ENCODE measurements at regions not wholly inside any gene's neighbourhood (a gene's known extent, or its start where the extent isn't known, plus 50 kb on each side); places are given as distances from the start of the nearest gene placed in this dataset.

DNA sequence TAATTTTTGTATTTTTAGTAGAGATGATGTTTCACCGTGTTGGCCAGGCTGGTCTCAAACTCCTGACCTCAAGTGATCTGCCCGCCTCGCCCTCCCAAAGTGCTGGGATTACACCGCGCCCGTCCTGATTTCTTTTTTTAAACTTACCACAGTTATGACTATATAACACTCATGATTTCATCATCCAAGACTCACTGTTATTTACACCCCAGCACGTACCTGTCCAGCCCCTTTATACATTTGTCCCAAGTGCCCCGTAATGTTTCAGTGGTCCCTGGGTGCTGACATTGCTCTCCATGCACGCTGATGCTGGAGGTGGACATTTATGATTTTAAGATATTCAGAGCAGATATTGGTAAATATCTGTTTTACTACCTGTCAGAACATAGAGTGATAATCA is 219.9 kb upstream of the GMDS start:
- DNase-seq (ENCODE audit: low spot score) = no peak

- no peak for DNase-seq (ENCODE audit: low spot score)
Measured at GRCh38 chr6:2464641-2465040, 219.2 kb upstream of the GMDS start.

- no peak for DNase-seq (ENCODE audit: low spot score)
Measured at GRCh38 chr6:2462831-2463230, 217.4 kb upstream of the GMDS start.

- no peak for DNase-seq (ENCODE audit: low spot score)
Measured at GRCh38 chr6:2460216-2460745, 214.9 kb upstream of the GMDS start.

GRCh38 chr6:2454180-2454579 is 208.8 kb upstream of the GMDS start:
- no peak for DNase-seq (ENCODE audit: low spot score)

DNA sequence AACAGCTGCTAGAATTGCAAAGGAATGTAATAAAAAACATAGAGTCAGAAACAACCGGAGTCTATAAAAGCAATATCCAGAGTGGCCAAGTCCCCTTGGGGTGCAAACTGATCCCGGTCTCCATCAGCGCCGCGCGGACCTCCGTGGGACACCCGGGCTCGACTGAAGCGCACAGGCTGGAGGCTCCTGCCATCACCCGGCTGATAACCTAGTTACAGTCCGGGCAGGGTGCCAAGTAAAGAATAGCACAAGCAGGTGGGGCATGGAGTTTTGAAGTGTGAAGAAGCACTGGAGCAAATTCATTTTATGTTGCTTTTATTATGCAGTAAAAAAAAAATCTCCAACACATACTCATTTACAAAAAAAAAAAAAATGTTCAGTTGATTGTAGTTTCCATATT is 205.1 kb upstream of the GMDS start:
- DNase-seq (ENCODE audit: low spot score) = no peak

- no peak for DNase-seq (ENCODE audit: low spot score)
Measured at GRCh38 chr6:2449572-2449940, 204.2 kb upstream of the GMDS start.

- DNase-seq (ENCODE audit: low spot score) = no peak
Measured at GRCh38 chr6:2448826-2449571, 203.6 kb upstream of the GMDS start.

DNA sequence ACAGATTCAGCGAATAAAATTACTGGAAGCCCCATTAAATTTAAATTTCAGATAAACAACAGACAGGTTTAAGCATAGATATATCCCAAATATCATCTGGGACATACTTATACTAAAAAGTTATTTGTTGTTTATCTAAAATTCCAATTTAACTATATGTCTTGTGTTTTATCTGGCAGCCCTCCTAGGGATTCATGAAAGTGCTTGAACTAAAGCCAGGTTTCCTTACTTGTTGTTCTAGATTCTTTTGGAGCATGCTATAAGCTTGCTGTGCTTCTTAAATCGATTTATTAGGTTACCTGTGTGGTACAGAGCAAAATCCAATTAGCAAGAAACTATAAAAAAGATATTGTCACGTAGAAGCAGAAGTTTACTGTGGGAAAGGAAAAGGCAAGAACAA is 202.5 kb upstream of the GMDS start:
- no peak for DNase-seq (ENCODE audit: low spot score)

- DNase-seq (ENCODE audit: low spot score) = no peak
Measured at GRCh38 chr6:2447318-2447920, 202.0 kb upstream of the GMDS start.

DNA sequence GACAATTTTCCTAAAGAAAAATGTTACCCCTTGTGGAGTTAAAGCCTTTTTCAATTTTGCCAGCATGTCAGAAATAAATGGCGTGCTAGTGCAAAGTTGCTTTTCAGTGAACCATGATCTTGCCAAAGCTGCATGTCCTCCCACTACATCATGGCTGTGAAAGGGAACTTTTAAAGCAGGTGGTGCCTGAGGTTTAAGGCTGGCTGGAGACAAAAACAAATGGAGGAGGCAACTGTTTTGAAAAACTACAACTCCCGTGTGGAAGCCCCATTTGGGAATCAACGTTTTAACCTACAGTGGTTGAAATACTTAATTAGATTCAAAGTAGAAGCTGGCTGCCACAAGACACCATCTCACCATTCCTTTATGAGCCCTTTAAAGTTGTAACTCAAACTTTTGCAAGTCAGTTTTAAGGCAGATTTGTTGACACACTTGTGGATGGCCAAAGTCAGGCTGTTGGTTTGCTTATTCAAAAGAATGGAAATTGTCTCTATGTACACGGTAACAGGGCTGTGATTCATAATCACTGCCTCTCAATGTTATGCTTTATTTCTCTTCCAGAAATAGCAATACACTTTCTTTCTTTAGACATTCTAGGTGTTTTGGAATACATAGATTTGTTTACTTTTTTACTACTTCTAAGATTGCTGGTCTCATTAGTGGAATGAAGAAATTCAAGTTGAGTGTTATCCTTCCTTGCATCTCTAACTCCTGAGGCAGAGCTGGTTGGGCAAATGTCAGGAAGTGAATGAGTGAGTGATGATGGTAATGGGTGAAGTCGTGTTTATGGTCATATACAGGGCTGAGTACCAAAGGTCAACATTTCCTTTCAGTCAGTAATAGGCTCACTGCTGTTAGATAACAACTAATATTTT is 196.4 kb upstream of the GMDS start:
- DNase-seq (ENCODE audit: low spot score) = no peak

DNA sequence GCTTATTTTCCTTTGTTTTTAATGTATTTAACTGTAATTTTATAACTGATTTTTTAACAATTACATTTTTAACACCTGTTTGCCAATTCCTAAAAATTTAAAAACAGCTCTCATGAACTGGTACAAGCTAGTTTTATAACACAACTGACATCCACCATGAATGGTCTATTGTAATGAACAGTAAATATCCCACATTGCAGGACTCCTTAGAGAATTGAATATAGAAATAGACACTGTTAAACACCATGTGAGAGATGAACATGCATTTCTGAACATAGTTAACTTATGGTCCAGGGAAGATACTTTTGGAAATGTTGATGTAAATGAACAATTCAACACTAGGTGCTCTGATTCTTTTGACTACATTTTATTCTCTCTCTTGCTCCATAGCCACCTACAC is 195.1 kb upstream of the GMDS start:
- no peak for DNase-seq (ENCODE audit: low spot score)

DNA sequence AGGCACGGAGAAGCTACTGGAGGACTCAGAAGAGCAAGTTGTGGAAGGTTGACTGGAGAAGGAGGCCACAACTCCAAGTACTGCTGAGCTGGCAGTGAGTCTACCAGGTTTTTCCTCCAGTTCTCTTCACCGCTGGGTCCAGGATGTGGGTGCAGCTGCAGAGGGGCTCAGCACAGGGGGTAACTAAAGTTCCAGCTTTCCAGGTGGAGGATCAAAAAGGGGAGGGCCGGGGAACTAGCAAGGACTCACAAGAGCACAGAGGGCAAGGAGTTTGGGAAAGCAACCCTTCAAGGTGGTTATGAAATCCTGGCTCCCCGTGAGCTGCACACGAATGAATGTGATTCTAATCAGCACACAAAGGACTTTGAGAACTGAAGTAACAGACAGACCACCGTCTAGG is 194.2 kb upstream of the GMDS start:
- DNase-seq (ENCODE audit: low spot score) = no peak

GRCh38 chr6:2439082-2439481 is 193.7 kb upstream of the GMDS start:
- DNase-seq (ENCODE audit: low spot score) = no peak

- no peak for DNase-seq (ENCODE audit: low spot score)
Measured at GRCh38 chr6:2436410-2437154, 191.2 kb upstream of the GMDS start.

- DNase-seq (ENCODE audit: low spot score) = no peak
Measured at GRCh38 chr6:2435323-2435722, 189.9 kb upstream of the GMDS start.

DNA sequence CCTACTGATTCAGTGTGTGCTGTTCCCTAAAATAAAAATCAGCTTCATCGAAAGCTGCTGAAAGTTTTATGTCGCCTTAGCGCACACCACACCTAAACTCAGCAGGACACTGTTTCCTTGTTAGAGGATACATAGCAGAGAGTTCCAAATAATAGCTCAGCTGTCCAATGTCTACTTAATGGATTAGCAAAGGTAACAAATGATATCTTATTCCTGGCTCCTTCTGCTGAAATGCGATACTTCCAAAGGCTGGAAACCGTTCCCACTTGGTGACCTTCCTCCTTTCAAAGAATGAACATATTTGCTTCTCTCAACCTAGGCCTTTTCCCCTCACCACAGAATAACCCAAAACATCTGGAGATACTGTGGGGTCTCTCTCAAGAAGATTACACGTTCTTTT is 189.5 kb upstream of the GMDS start:
- no peak for DNase-seq (ENCODE audit: low spot score)

DNA sequence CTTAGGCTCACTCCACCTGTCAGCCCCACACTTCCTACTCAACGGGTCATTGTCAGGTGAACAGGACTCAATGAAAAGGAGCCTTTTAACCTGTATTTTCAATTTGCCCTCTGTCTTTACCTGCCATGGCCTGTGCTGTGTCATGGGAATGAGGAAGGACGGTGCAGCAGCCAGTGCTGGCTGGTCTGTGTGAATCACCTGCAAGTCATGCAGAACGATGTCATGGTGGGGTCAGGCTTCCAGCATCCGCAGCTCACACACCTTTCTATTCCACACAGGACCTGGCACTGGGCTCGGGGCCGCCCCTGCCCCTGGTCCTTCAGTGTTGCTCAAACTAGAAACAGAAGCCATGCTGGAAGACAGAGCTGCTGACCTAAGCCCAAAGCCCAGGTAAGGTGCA is 188.7 kb upstream of the GMDS start:
- no peak for DNase-seq (ENCODE audit: low spot score)

- DNase-seq (ENCODE audit: low spot score) = no peak
Measured at GRCh38 chr6:2433711-2434110, 188.3 kb upstream of the GMDS start.

DNA sequence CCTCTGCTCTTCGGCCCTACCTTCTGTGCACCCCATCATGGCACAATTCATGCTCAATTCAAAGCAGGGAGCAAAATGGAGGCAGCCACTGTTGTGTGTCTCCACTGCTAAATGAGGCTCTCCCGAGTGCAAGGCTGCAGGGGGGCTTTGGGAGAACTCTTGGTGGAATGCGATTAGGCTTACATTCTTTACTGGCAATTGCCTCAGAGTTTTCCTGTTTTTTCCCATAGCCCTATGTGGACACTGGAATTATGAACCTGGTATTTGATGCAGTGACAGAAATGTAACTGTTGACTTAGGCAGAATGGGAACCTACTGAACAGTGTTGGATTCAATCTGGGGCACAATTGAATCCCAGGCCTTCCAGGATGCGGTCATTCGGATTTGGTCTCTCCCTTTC is 187.9 kb upstream of the GMDS start:
- no peak for DNase-seq (ENCODE audit: low spot score)

GRCh38 chr6:2432292-2432691 is 186.9 kb upstream of the GMDS start:
- no peak for DNase-seq (ENCODE audit: low spot score)

DNA sequence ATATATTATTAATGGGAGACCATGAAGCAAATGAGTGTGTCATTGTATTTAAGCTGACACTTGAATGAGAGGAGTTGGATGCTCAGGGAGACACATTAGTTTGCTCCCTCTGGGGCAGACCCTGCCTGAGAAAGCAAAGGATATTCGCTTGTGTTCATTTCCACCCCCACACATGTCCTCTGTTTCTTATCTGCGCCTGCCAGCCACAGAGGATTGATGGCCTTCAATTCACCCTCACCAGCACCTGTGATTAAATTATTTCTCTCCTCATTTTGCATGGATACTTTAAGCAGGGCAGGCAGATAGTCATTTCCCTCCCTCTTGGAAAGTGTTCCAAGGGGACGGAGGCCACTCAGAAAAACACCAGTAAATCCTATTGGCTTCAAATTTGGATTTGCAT is 185.2 kb upstream of the GMDS start:
- DNase-seq (ENCODE audit: low spot score) = no peak
